ENCODE measurements at regions not wholly inside any gene's neighbourhood (a gene's known extent, or its start where the extent isn't known, plus 50 kb on each side); places are given as distances from the start of the nearest gene placed in this dataset.

GRCh38 chr17:72053036-72053435, 67.8 kb upstream of the SOX9 start:
- no peak overlapping the region for H3K4me2 ChIP-seq
- ChIA-PET CTCF (no interaction called here), POLR2A (ENCODE audit: unreplicated experiment) (no interaction called here)
- H3K4me3 ChIP-seq, result no peak overlapping the region
- TF ChIP-seq EZH2 (IDR thresholded peaks at IDR 0.05; ENCODE audit: low read depth) (no peak), CTCF (conservative IDR thresholded peaks at IDR 0.05) (no peak)
- no peaks in the 10 kb centered on the region for H4K20me1 ChIP-seq (ENCODE audit: insufficient read depth)
- H3K36me3 ChIP-seq (ENCODE audit: low read depth), result no peaks in the 10 kb centered on the region
- H3K27me3 ChIP-seq (ENCODE audit: insufficient read depth, low read depth), result no peaks in the 10 kb centered on the region
- H3F3A ChIP-seq (ENCODE audit: insufficient read depth, low read depth), result no peaks in the 10 kb centered on the region
- no peaks in the 10 kb centered on the region for H3K79me2 ChIP-seq (ENCODE audit: low read depth)
- intact Hi-C loops (cut with micrococcal nuclease; ENCODE audit: unreplicated experiment), result no loop called here
- no peaks in the 10 kb centered on the region for H3K4me1 ChIP-seq (replicated peaks; ENCODE audit: insufficient read depth)
- no peak overlapping the region for H3K27ac ChIP-seq
- no peaks in the 10 kb centered on the region for H3K9me3 ChIP-seq (ENCODE audit: insufficient read depth, low read depth)
- no peaks in the 10 kb centered on the region for H3K9me2 ChIP-seq (ENCODE audit: insufficient read depth)
- BruUV-seq (replicated peaks), result no TSS peak
- no peak overlapping the region for H2AFZ ChIP-seq
- DNase-seq, result no peak

GRCh38 chr17:72053449-72053848, 67.4 kb upstream of the SOX9 start:
- no peak overlapping the region for H3K4me2 ChIP-seq
- intact Hi-C loops (cut with micrococcal nuclease; ENCODE audit: unreplicated experiment), result no loop called here
- H2AFZ ChIP-seq, result no peak overlapping the region

GRCh38 chr17:72056155-72056554, 64.7 kb upstream of the SOX9 start:
- no peaks in the 10 kb centered on the region for H3K27me3 ChIP-seq (ENCODE audit: insufficient read depth, low read depth)
- ChIA-PET POLR2A (ENCODE audit: unreplicated experiment) (no interaction called here), CTCF (no interaction called here)
- H3F3A ChIP-seq (ENCODE audit: insufficient read depth, low read depth), result no peaks in the 10 kb centered on the region
- no TSS peak for BruUV-seq (replicated peaks)
- TF ChIP-seq EZH2 (IDR thresholded peaks at IDR 0.05; ENCODE audit: low read depth) (no peak), CTCF (conservative IDR thresholded peaks at IDR 0.05) (no peak)
- no peaks in the 10 kb centered on the region for H3K36me3 ChIP-seq (ENCODE audit: low read depth)
- intact Hi-C loops (cut with micrococcal nuclease; ENCODE audit: unreplicated experiment), result no loop called here
- DNase-seq, result no peak
- no peak overlapping the region for H3K27ac ChIP-seq
- H2AFZ ChIP-seq, result no peak overlapping the region
- no peak overlapping the region for H3K4me2 ChIP-seq
- no peaks in the 10 kb centered on the region for H3K9me2 ChIP-seq (ENCODE audit: insufficient read depth)
- H4K20me1 ChIP-seq (ENCODE audit: insufficient read depth), result no peaks in the 10 kb centered on the region
- H3K4me1 ChIP-seq (replicated peaks; ENCODE audit: insufficient read depth), result no peaks in the 10 kb centered on the region
- H3K4me3 ChIP-seq, result no peak overlapping the region
- H3K79me2 ChIP-seq (ENCODE audit: low read depth), result no peaks in the 10 kb centered on the region
- no peaks in the 10 kb centered on the region for H3K9me3 ChIP-seq (ENCODE audit: insufficient read depth, low read depth)

More at GRCh38 chr17:72053449-72053848, 67.4 kb upstream of the SOX9 start:
- Histone ChIP-seq H3K4me1 (replicated peaks; ENCODE audit: insufficient read depth) (no peaks in the 10 kb centered on the region), H3K27me3 (ENCODE audit: insufficient read depth, low read depth) (no peaks in the 10 kb centered on the region), H3F3A (ENCODE audit: insufficient read depth, low read depth) (no peaks in the 10 kb centered on the region), H3K36me3 (ENCODE audit: low read depth) (no peaks in the 10 kb centered on the region), H3K9me2 (ENCODE audit: insufficient read depth) (no peaks in the 10 kb centered on the region), H3K9me3 (ENCODE audit: insufficient read depth, low read depth) (no peaks in the 10 kb centered on the region), H3K4me3 (no peak overlapping the region), H3K79me2 (ENCODE audit: low read depth) (no peaks in the 10 kb centered on the region), H3K27ac (no peak overlapping the region), H4K20me1 (ENCODE audit: insufficient read depth) (no peaks in the 10 kb centered on the region)
- no peak for DNase-seq
- ChIA-PET CTCF (no interaction called here), POLR2A (ENCODE audit: unreplicated experiment) (no interaction called here)
- TF ChIP-seq CTCF (conservative IDR thresholded peaks at IDR 0.05), result no peak
- no peak for TF ChIP-seq EZH2 (IDR thresholded peaks at IDR 0.05; ENCODE audit: low read depth)
- no TSS peak for BruUV-seq (replicated peaks)

Data from PC-9 (cell line).